ENCODE measurements at regions not wholly inside any gene's neighbourhood (a gene's known extent, or its start where the extent isn't known, plus 50 kb on each side); places are given as distances from the start of the nearest gene placed in this dataset.

DNA sequence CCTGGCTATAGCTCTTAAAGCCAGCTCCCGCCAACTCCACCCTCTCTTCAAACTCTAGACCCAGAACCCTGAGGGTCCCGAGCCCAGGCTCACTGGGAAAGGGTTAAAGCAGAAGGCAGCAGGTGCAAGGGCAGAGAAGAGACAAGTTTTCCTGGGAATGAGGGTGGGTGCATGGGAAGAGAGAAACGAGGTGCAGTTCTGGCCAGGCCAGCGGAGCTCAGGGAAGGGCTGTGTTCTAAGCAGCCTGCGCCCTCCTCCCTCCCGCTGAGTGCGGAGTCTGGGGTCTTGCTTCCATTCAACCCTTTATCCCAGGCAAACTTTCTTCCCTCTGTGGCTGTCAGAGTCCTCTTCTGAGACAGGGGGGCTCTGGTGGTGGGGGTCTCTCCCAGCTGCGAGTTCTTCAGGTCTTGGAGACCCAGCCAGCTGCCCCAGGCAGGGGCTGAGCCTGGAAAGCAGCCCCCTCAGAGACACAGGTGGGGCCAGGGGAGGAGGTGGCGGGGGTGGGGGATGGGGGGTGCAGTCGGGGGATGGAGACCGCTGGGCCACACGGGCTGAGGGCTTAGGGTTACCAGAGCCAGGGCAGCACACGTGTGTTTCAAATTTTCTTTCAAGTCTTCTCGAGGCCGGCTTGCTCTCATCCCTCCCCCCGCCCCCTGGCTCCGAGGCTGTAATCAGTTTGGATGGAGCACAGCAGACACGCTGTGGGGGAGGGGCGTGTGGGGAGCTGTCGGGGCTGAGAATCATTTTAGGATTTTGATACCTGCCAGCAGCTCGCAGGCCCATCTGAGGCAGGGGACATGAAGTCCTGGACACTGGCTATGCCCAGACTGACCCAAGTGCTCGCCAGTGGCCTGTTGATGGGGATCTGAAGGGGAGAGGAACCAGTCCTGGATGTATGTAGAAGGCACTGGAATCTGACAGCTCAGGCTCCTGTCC is 169.6 kb upstream of the SMIM23 start:
- Mint-ChIP-seq H3K27ac (no peak overlapping the region), H3K36me3 (ENCODE audit: insufficient read depth) (no peaks in the 10 kb centered on the region), H3K4me3 (ENCODE audit: low read depth) (no peak overlapping the region), H3K4me1 (ENCODE audit: low read depth) (peaks cover 6% of the 10 kb centered on the region), H3K27me3 (peaks cover 45% of the 10 kb centered on the region), H3K9me3 (ENCODE audit: low read depth) (no peaks in the 10 kb centered on the region)
- TF ChIP-seq, protein P1, sequence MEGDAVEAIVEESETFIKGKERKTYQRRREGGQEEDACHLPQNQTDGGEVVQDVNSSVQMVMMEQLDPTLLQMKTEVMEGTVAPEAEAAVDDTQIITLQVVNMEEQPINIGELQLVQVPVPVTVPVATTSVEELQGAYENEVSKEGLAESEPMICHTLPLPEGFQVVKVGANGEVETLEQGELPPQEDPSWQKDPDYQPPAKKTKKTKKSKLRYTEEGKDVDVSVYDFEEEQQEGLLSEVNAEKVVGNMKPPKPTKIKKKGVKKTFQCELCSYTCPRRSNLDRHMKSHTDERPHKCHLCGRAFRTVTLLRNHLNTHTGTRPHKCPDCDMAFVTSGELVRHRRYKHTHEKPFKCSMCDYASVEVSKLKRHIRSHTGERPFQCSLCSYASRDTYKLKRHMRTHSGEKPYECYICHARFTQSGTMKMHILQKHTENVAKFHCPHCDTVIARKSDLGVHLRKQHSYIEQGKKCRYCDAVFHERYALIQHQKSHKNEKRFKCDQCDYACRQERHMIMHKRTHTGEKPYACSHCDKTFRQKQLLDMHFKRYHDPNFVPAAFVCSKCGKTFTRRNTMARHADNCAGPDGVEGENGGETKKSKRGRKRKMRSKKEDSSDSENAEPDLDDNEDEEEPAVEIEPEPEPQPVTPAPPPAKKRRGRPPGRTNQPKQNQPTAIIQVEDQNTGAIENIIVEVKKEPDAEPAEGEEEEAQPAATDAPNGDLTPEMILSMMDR (IDR thresholded peaks at IDR 0.05; ENCODE audit: unreplicated experiment) = no peak
- no peak for DNase-seq (ENCODE audit: low spot score, unreplicated experiment)

DNA sequence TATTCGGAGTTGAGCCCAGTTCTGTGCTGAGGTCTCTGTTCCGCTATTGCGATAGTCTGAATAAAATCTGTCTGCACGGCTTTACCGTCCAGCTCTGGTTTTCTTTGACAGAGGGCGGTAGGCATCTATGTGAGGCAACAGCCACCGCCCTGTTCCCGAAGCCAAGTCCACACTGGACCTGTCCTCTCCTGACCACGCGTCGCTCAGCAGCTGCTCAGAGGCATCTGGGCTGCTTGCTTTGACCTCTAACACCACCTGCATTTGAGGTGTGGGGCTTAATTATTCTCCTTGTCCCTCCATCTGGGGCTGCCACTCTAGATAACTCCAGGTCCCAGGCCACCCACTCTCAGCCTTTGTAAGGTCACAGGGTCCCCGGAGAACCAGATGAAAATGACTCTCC is 168.4 kb upstream of the SMIM23 start:
- H3K27me3 Mint-ChIP-seq = peaks cover 39% of the 10 kb centered on the region

DNA sequence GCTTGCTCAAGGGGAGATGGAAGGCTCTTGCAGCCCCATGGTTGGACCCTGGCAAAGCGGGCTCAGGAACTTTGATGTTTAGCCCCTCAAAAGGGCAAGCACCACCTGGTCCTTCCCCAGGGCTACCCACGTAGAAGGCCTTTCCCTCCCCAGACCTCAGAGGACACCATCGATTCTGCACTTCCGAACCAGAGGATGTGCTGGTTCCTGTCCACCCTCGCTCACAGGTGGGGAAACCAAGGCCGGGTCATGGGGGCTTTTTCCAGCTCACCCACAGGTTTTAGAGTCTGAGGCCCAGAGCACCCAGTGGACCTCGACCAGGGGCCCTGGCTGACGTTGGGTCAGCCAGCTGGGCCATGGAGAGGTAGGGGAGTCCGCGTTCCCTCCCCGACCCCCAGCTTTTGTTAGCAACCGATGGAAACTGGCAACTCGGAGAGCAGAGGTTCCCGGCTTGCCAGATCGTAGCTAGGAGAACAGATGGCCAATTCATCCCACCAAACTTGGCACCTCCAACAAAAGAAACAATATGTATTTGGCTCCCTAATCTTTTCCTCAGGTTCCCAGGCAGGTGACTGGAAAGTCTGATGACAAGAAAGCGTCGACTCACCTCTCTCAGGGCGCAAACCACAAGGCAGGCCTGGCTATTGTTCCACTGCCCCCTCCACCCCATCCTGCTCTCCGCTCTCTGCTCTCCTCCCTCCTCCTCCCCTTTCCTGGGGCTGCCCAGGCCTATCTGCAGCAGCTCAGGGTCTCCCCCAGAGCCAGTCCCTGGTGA is 167.6 kb upstream of the SMIM23 start:
- DNase-seq (ENCODE audit: low spot score, unreplicated experiment) = no peak
- no peak overlapping the region for H3K27ac Mint-ChIP-seq
- H3K4me1 Mint-ChIP-seq (ENCODE audit: low read depth) = peaks cover 8% of the 10 kb centered on the region
- H3K9me3 Mint-ChIP-seq (ENCODE audit: low read depth) = no peaks in the 10 kb centered on the region
- H3K27me3 Mint-ChIP-seq = peaks cover 34% of the 10 kb centered on the region
- no peaks in the 10 kb centered on the region for H3K36me3 Mint-ChIP-seq (ENCODE audit: insufficient read depth)
- H3K4me3 Mint-ChIP-seq (ENCODE audit: low read depth) = no peak overlapping the region
- TF ChIP-seq, protein P1 (IDR thresholded peaks at IDR 0.05; ENCODE audit: unreplicated experiment) = no peak

More for the DNA sequence above, 168.4 kb upstream of the SMIM23 start:
- TF ChIP-seq, protein P1 (IDR thresholded peaks at IDR 0.05; ENCODE audit: unreplicated experiment) = no peak
- H3K36me3 Mint-ChIP-seq (ENCODE audit: insufficient read depth) = no peaks in the 10 kb centered on the region
- no peak overlapping the region for H3K4me3 Mint-ChIP-seq (ENCODE audit: low read depth)
- DNase-seq (ENCODE audit: low spot score, unreplicated experiment) = no peak
- H3K9me3 Mint-ChIP-seq (ENCODE audit: low read depth) = no peaks in the 10 kb centered on the region
- peaks cover 6% of the 10 kb centered on the region for H3K4me1 Mint-ChIP-seq (ENCODE audit: low read depth)
- H3K27ac Mint-ChIP-seq = no peak overlapping the region

DNA sequence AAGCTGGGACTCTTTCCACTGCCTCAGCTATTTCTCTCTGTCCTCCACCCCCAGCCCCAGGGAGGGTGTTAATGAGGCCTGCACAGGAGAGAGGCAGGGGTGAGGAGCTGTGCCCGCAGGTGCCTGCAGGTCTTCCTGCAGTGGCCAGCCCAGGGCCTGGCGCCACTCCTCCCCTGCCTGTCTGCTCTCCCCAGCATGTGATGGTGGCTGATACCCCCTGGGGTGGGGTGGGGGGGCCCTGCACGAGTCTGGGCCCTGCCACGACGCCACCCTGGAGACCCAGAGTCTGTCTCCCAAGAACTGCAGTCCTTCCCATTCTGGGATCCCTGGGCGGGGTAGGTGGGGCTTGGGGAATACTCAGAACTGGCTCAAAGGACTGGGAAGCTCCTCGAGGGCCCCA is 166.4 kb upstream of the SMIM23 start:
- H3K9me3 Mint-ChIP-seq (ENCODE audit: low read depth) = no peaks in the 10 kb centered on the region
- peaks cover 19% of the 10 kb centered on the region for H3K4me1 Mint-ChIP-seq (ENCODE audit: low read depth)
- TF ChIP-seq, protein P1 (IDR thresholded peaks at IDR 0.05; ENCODE audit: unreplicated experiment) = no peak
- H3K4me3 Mint-ChIP-seq (ENCODE audit: low read depth) = no peak overlapping the region
- H3K27me3 Mint-ChIP-seq = peaks cover 28% of the 10 kb centered on the region
- no peaks in the 10 kb centered on the region for H3K36me3 Mint-ChIP-seq (ENCODE audit: insufficient read depth)
- no peak overlapping the region for H3K27ac Mint-ChIP-seq
- no peak for DNase-seq (ENCODE audit: low spot score, unreplicated experiment)

DNA sequence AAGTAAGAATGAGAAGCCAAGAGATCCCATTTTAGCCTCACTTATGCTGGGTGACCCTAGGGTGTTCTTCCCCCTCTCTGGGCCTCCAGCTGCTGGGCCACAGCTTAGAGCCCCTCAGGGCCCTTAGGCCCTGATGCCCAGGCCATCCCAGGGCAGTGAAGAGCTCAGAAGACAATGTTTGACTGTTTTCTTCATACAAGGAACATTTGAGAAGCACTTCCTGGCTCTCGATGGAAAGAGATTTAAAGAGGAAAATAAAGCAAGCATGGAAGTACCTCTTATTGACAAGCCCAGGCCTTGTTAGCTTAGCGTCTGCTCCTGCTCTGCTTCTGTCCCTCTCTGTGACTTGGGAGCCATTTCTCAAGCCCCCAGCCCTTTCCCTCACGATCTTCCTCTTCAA is 165.9 kb upstream of the SMIM23 start:
- no peak overlapping the region for H3K27ac Mint-ChIP-seq
- H3K36me3 Mint-ChIP-seq (ENCODE audit: insufficient read depth) = no peaks in the 10 kb centered on the region
- peaks cover 20% of the 10 kb centered on the region for H3K4me1 Mint-ChIP-seq (ENCODE audit: low read depth)
- TF ChIP-seq, protein P1 (IDR thresholded peaks at IDR 0.05; ENCODE audit: unreplicated experiment) = no peak
- H3K4me3 Mint-ChIP-seq (ENCODE audit: low read depth) = no peak overlapping the region
- no peaks in the 10 kb centered on the region for H3K9me3 Mint-ChIP-seq (ENCODE audit: low read depth)
- no peak for DNase-seq (ENCODE audit: low spot score, unreplicated experiment)
- peaks cover 34% of the 10 kb centered on the region for H3K27me3 Mint-ChIP-seq
